OCI-LY3 (cell line): ENCODE measurements at regions not wholly inside any gene's neighbourhood (a gene's known extent, or its start where the extent isn't known, plus 50 kb on each side); places are given as distances from the start of the nearest gene placed in this dataset.

ENCODE experiments used
- H2AFZ ChIP-seq: fragments of 200-600, 300-600 bp; shearing (Covaris generic); 2 replicates; pipeline ENCODE4 v1.6.0; 2014; ENCODE audit warnings: antibody characterized with exemption, low read depth, low read length
- H3K27ac ChIP-seq: fragments of 200-600, 300-600 bp; sonication (generic); 2 replicates; pipeline ENCODE4 v1.5.1; 2014; ENCODE audit warnings: mild to moderate bottlenecking, low read length, moderate library complexity, mixed read lengths
- H3K27me3 ChIP-seq: fragments of 200-600, 300-600 bp; sonication (generic); 2 replicates; pipeline ENCODE4 v1.6.1; 2014; ENCODE audit warnings: low read depth, low read length, mixed read lengths
- H3K36me3 ChIP-seq: fragments of 200-600, 300-600 bp; sonication (generic); replicated peaks from 2 replicates; pipeline ENCODE3; 2014; ENCODE audit warnings: low read depth, low read length, mixed read lengths
- H3K4me1 ChIP-seq: fragments of 300-600, 200-600 bp; sonication (generic); 2 replicates; pipeline ENCODE4 v1.6.1; 2014; ENCODE audit warnings: low read length, mixed read lengths
- H3K4me2 ChIP-seq: fragments of 200-600, 300-600 bp; sonication (generic); 2 replicates; pipeline ENCODE4 v1.6.1; 2014; ENCODE audit warnings: low read length, mixed read lengths
- H3K4me3 ChIP-seq: fragments of 300-600, 200-600 bp; sonication (generic); 2 replicates; pipeline ENCODE4 v1.5.1; 2014; ENCODE audit warnings: antibody characterized with exemption, mild to moderate bottlenecking, low read length, moderate library complexity
- H3K79me2 ChIP-seq: fragments of 300-600, 200-600 bp; shearing (Covaris generic); 2 replicates; pipeline ENCODE4 v1.6.1; 2014; ENCODE audit warnings: mild to moderate bottlenecking, low read length, mixed read lengths
- H3K9ac ChIP-seq: fragments of 300-600, 200-600 bp; shearing (Covaris generic); 2 replicates; pipeline ENCODE4 v1.6.0; 2014; ENCODE audit warnings: mild to moderate bottlenecking, low read length, moderate library complexity
- H3K9me3 ChIP-seq: fragments of 200-600, 300-600 bp; shearing (Covaris generic); 2 replicates; pipeline ENCODE4 v1.6.1; 2014; ENCODE audit warnings: low read length, mixed read lengths; ENCODE audit not compliant: insufficient read depth
- H4K20me1 ChIP-seq: fragments of 200-600, 300-600 bp; sonication (generic); 2 replicates; pipeline ENCODE4 v1.6.1; 2016; ENCODE audit warnings: low read length, mixed read lengths; ENCODE audit not compliant: insufficient read depth
- EZH2phosphoT487 ChIP-seq: fragments of 200-600 bp; shearing (Covaris generic); IDR thresholded peaks from 2 replicates; pipeline ENCODE4 v1.6.1; 2018; ENCODE audit warnings: antibody characterized with exemption, mixed run types, low read depth
- TF ChIP-seq, protein P1 (sequence below): fragments of 200-600, 300-600 bp; sonication (generic); IDR thresholded peaks from 2 replicates; pipeline ENCODE4 v1.5.1; 2014; ENCODE audit warnings: antibody characterized with exemption, low read length, low read depth

DNA sequence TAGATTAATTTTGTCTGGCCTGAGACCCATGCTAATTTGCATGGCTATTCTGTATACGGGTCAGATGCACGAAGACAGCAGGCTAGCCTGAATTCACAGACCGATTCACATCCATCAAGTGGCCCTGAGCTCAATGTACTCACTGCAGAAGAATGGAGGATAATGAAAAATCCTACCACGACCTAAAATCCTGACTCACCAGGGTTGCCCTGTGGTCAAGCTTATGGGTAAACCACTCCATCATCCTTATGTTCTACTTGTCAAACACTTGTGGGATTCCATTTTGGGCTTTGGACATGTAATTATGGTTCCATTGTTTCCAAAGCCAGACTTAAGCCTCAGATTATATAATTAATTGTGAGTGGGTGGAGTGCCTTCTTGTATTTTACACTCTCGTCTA is 110.4 kb upstream of the ZNF438 start:
- Histone ChIP-seq H3K4me3 (no peak overlapping the region), H3K36me3 (no peaks in the 10 kb centered on the region), H3K9me3 (no peaks in the 10 kb centered on the region), H3K4me2 (no peak overlapping the region), H3K79me2 (no peaks in the 10 kb centered on the region), H3K27me3 (no peaks in the 10 kb centered on the region), H4K20me1 (no peaks in the 10 kb centered on the region), H3K9ac (no peak overlapping the region), H3K27ac (no peak overlapping the region), H2AFZ (no peak overlapping the region), H3K4me1 (no peaks in the 10 kb centered on the region)
- TF ChIP-seq, protein P1, sequence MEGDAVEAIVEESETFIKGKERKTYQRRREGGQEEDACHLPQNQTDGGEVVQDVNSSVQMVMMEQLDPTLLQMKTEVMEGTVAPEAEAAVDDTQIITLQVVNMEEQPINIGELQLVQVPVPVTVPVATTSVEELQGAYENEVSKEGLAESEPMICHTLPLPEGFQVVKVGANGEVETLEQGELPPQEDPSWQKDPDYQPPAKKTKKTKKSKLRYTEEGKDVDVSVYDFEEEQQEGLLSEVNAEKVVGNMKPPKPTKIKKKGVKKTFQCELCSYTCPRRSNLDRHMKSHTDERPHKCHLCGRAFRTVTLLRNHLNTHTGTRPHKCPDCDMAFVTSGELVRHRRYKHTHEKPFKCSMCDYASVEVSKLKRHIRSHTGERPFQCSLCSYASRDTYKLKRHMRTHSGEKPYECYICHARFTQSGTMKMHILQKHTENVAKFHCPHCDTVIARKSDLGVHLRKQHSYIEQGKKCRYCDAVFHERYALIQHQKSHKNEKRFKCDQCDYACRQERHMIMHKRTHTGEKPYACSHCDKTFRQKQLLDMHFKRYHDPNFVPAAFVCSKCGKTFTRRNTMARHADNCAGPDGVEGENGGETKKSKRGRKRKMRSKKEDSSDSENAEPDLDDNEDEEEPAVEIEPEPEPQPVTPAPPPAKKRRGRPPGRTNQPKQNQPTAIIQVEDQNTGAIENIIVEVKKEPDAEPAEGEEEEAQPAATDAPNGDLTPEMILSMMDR: no peak
- no peak for TF ChIP-seq EZH2phosphoT487

DNA sequence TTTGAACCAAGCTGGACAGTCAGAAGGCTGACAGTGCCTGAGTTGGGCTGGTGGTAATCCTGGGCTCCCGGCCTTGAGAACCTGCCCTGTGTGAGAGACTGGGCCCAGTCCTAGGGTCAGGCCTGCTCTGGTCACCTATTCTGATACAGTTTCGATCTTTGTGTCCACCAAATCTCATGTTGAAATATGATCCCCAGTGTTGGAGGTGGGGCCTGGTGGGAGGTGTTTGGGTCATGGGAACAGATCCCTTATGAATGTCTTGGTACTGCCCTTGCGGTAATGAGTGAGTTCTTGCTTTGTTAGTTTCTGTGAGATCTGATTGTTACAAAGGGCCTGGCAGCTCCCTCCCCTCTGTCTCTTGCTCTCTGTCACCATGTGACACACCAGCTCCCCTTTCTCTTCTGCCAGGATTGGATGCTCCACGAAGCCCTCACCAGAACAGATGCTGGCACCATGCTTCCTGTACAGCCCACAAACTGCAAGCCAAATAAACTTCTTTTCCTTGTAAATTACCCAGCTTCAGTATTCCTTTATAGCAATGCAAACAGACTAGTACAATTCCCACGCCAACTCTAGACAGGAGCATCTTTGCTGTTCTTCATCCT is 111.8 kb upstream of the ZNF438 start:
- Histone ChIP-seq H2AFZ (no peak overlapping the region), H3K36me3 (no peaks in the 10 kb centered on the region), H3K9me3 (no peaks in the 10 kb centered on the region), H3K4me1 (no peaks in the 10 kb centered on the region), H3K4me2 (no peak overlapping the region), H3K27me3 (no peaks in the 10 kb centered on the region), H3K9ac (no peak overlapping the region), H3K79me2 (no peaks in the 10 kb centered on the region), H3K4me3 (no peak overlapping the region), H3K27ac (no peak overlapping the region), H4K20me1 (no peaks in the 10 kb centered on the region)
- no peak for TF ChIP-seq EZH2phosphoT487
- TF ChIP-seq, protein P1: no peak

DNA sequence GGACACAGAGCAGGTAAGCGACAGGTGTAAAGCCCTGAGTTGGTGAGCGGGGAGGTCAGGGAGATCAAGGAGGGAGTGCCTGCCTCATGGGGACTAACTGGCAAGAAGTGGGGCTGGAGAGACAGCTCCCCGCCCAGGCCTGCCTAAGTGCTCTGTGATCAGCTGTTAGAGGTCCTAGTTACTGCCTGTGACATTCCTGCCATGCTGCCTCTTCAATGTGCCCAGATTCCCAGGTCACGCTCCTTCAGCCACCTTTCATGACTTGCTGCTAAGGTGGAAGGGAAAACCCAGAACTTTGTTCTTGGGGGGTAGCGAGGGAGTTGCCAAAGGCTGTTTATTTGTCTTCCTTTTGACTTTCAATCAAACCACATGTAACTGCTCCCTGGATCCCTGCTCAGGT is 114.3 kb upstream of the ZNF438 start:
- H3K4me2 ChIP-seq: no peak overlapping the region
- no peak overlapping the region for H2AFZ ChIP-seq
- TF ChIP-seq EZH2phosphoT487: no peak
- TF ChIP-seq, protein P1: no peak
- H4K20me1 ChIP-seq: no peaks in the 10 kb centered on the region
- no peaks in the 10 kb centered on the region for H3K9me3 ChIP-seq
- H3K27ac ChIP-seq: no peak overlapping the region
- no peaks in the 10 kb centered on the region for H3K79me2 ChIP-seq
- H3K4me1 ChIP-seq: no peaks in the 10 kb centered on the region
- no peak overlapping the region for H3K9ac ChIP-seq
- no peaks in the 10 kb centered on the region for H3K36me3 ChIP-seq
- H3K4me3 ChIP-seq: no peak overlapping the region
- no peaks in the 10 kb centered on the region for H3K27me3 ChIP-seq

DNA sequence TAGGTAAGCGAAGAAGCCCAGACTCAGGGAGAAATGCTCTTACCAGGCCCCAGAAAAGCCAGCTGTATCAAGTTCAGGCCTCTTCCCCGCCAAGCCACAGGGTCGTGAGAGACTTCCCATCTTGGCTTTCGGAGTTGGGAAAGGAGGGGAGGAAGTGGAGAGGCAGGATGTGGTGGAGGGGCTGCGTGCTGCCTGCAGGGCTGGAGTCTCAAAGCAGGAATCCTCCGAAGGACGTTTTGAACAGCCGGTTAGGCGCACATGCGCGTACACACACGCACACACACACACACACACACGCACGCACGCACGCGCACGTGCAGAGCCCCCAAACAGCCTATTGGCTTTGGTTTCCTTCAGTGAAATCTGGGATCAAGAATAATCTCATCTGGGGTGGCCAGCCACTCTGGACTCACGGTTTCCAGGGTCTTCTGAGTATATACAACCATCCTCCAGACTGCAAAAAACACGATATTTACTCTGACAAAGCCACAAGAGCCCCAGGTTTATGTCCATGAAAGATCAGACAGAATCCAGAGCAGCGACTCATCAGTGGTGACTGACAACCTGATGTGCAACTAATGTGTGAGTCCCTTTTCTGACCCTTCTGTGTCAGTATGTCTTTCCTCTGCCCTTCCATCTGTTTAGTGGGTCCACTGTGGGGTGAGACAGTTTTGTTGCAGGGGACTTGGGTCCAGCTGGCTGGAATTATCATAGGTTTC is 115.0 kb upstream of the ZNF438 start:
- H2AFZ ChIP-seq: no peak overlapping the region
- no peaks in the 10 kb centered on the region for H3K4me1 ChIP-seq
- H3K36me3 ChIP-seq: no peaks in the 10 kb centered on the region
- no peak overlapping the region for H3K4me3 ChIP-seq
- no peaks in the 10 kb centered on the region for H3K79me2 ChIP-seq
- H3K27me3 ChIP-seq: no peaks in the 10 kb centered on the region
- H4K20me1 ChIP-seq: no peaks in the 10 kb centered on the region
- TF ChIP-seq, protein P1: no peak
- no peak for TF ChIP-seq EZH2phosphoT487
- no peak overlapping the region for H3K27ac ChIP-seq
- H3K9me3 ChIP-seq: no peaks in the 10 kb centered on the region
- no peak overlapping the region for H3K9ac ChIP-seq
- H3K4me2 ChIP-seq: no peak overlapping the region
